Neural cell (in vitro differentiated cells): ENCODE measurements at regions not wholly inside any gene's neighbourhood (a gene's known extent, or its start where the extent isn't known, plus 50 kb on each side); places are given as distances from the start of the nearest gene placed in this dataset.

Experiments used
- H2AFZ ChIP-seq: fragments of 200-600, 300-800 bp; sonication (generic), shearing (Covaris generic); 2 replicates; pipeline ENCODE4 v1.6.0; 2014; ENCODE audit warnings: low read depth, mild to moderate bottlenecking, antibody characterized with exemption, low read length, moderate library complexity
- H3F3A ChIP-seq: fragments of 200-600 bp; shearing (Covaris generic); 2 replicates; pipeline ENCODE4 v1.6.1; 2016; ENCODE audit warnings: mild to moderate bottlenecking, moderate library complexity, mixed read lengths, antibody characterized with exemption, low read length; ENCODE audit not compliant: insufficient read depth, poor library complexity, severe bottlenecking
- H3K27ac ChIP-seq: fragments of 200-600, 300-800 bp; sonication (generic), shearing (Covaris generic); 2 replicates; pipeline ENCODE4 v1.5.1; 2014; ENCODE audit warnings: mild to moderate bottlenecking, low read length, moderate library complexity
- H3K27me3 ChIP-seq: fragments of 300-800, 200-600 bp; sonication (generic), shearing (Covaris generic); 2 replicates; pipeline ENCODE4 v1.6.0; 2014; ENCODE audit warnings: mild to moderate bottlenecking, low read depth, low read length, moderate library complexity; ENCODE audit not compliant: insufficient read depth
- H3K36me3 ChIP-seq: fragments of 300-800, 200-600 bp; sonication (generic), shearing (Covaris generic); 2 replicates; pipeline ENCODE4 v1.5.1; 2014; ENCODE audit warnings: mild to moderate bottlenecking, antibody characterized with exemption, low read length, moderate library complexity; ENCODE audit not compliant: insufficient read depth
- H3K4me2 ChIP-seq: fragments of 300-800, 200-600 bp; sonication (generic), shearing (Covaris generic); 2 replicates; pipeline ENCODE4 v1.6.0; 2014; ENCODE audit warnings: mild to moderate bottlenecking, low read length
- H3K4me3 ChIP-seq: fragments of 300-800, 200-600 bp; sonication (generic), shearing (Covaris generic); 2 replicates; pipeline ENCODE4 v1.5.1; 2014; ENCODE audit warnings: mild to moderate bottlenecking, low read length, moderate library complexity
- H3K79me2 ChIP-seq: fragments of 200-600 bp; shearing (Covaris generic); replicated peaks from 2 replicates; pipeline ENCODE4 v1.6.0; 2014; ENCODE audit warnings: mild to moderate bottlenecking, low read length, moderate library complexity; ENCODE audit not compliant: insufficient read depth
- H3K9ac ChIP-seq: fragments of 300-800, 200-600 bp; sonication (generic), shearing (Covaris generic); 2 replicates; pipeline ENCODE4 v1.6.1; 2016; ENCODE audit warnings: mild to moderate bottlenecking, low read length, mixed read lengths
- H3K9me2 ChIP-seq: fragments of 200-600 bp; shearing (Covaris generic); 2 replicates; pipeline ENCODE4 v1.6.1; 2016; ENCODE audit warnings: mild to moderate bottlenecking, low read length, mixed read lengths; ENCODE audit not compliant: insufficient read depth
- H3K9me3 ChIP-seq: fragments of 200-600, 300-800 bp; sonication (generic), shearing (Covaris generic); 2 replicates; pipeline ENCODE4 v1.6.1; 2016; ENCODE audit warnings: mild to moderate bottlenecking, mixed run types, low read length, moderate library complexity, mixed read lengths
- H4K20me1 ChIP-seq: fragments of 200-600 bp; shearing (Covaris generic); 2 replicates; pipeline ENCODE4 v1.6.1; 2016; ENCODE audit warnings: mild to moderate bottlenecking, mixed run types; ENCODE audit not compliant: insufficient read depth
- CTCF ChIP-seq: fragments of 450-650 bp; IDR thresholded peaks from 2 replicates; pipeline ENCODE4 v1.5.1; 2014; ENCODE audit warnings: antibody characterized with exemption, mild to moderate bottlenecking, moderate library complexity; ENCODE audit not compliant: poor library complexity, severe bottlenecking
- EP300 ChIP-seq: fragments of 450-650 bp; conservative IDR thresholded peaks from 2 replicates; pipeline ENCODE4 v1.6.1; 2014; ENCODE audit warnings: antibody characterized with exemption, mild to moderate bottlenecking, moderate library complexity; ENCODE audit not compliant: poor library complexity, severe bottlenecking
- EZH2 ChIP-seq: fragments of 200-600, 300-800 bp; shearing (Covaris generic), sonication (generic); IDR thresholded peaks from 2 replicates; pipeline ENCODE4 v1.6.1; 2014; ENCODE audit warnings: antibody characterized with exemption, low read length, borderline replicate concordance, mild to moderate bottlenecking; ENCODE audit not compliant: insufficient read depth, poor library complexity, severe bottlenecking
- MXI1 ChIP-seq: fragments of 450-650 bp; conservative IDR thresholded peaks from 2 replicates; pipeline ENCODE4 v1.6.1; 2014; ENCODE audit warnings: antibody characterized with exemption, mild to moderate bottlenecking; ENCODE audit not compliant: poor library complexity, severe bottlenecking
- POLR2AphosphoS5 ChIP-seq: IDR thresholded peaks from 2 replicates; pipeline ENCODE4 v1.6.1; 2012
- RAD21 ChIP-seq: fragments of 450-650 bp; conservative IDR thresholded peaks from 2 replicates; pipeline ENCODE4 v1.6.1; 2014; ENCODE audit warnings: antibody characterized with exemption, mild to moderate bottlenecking, moderate library complexity
- REST ChIP-seq: IDR thresholded peaks from 2 replicates; pipeline ENCODE4 v1.6.1; 2012; ENCODE audit warnings: borderline replicate concordance
- SMC3 ChIP-seq: fragments of 450-650 bp; conservative IDR thresholded peaks from 2 replicates; pipeline ENCODE4 v1.6.1; 2014; ENCODE audit warnings: antibody characterized with exemption, mild to moderate bottlenecking, moderate library complexity; ENCODE audit not compliant: poor library complexity
- TAF1 ChIP-seq: IDR thresholded peaks from 2 replicates; pipeline ENCODE4 v1.6.1; 2012; ENCODE audit warnings: low read depth

- H3K4me3 ChIP-seq, result no peak overlapping the region
- H3K9ac ChIP-seq, result no peak overlapping the region
- H3K9me2 ChIP-seq, result no peaks in the 10 kb centered on the region
- no peak overlapping the region for H3K4me2 ChIP-seq
- H4K20me1 ChIP-seq, result no peaks in the 10 kb centered on the region
- no peak overlapping the region for H2AFZ ChIP-seq
- H3K9me3 ChIP-seq, result no peaks in the 10 kb centered on the region
- H3F3A ChIP-seq, result no peaks in the 10 kb centered on the region
- TF ChIP-seq POLR2AphosphoS5 (no peak), REST (no peak), CTCF (no peak), EZH2 (no peak), SMC3 (no peak), MXI1 (no peak), TAF1 (no peak), RAD21 (no peak), EP300 (no peak)
- H3K79me2 ChIP-seq, result no peaks in the 10 kb centered on the region
- H3K36me3 ChIP-seq, result no peaks in the 10 kb centered on the region
- H3K27ac ChIP-seq, result no peak overlapping the region
- no peaks in the 10 kb centered on the region for H3K27me3 ChIP-seq
Observed at GRCh38 chr9:31736581-31737179, 647.8 kb upstream of the ACO1 start.

- H3K27ac ChIP-seq, result no peak overlapping the region
- no peaks in the 10 kb centered on the region for H3K27me3 ChIP-seq
- H3K4me2 ChIP-seq, result no peak overlapping the region
- H4K20me1 ChIP-seq, result no peaks in the 10 kb centered on the region
- TF ChIP-seq RAD21, result no peak
- no peaks in the 10 kb centered on the region for H3K79me2 ChIP-seq
- H3K4me3 ChIP-seq, result no peak overlapping the region
- no peak overlapping the region for H2AFZ ChIP-seq
- no peak overlapping the region for H3K9ac ChIP-seq
- no peaks in the 10 kb centered on the region for H3K9me2 ChIP-seq
- H3K36me3 ChIP-seq, result no peaks in the 10 kb centered on the region
- H3F3A ChIP-seq, result no peaks in the 10 kb centered on the region
- H3K9me3 ChIP-seq, result no peaks in the 10 kb centered on the region
Observed at GRCh38 chr9:31740705-31741104, 643.7 kb upstream of the ACO1 start.

- TF ChIP-seq POLR2AphosphoS5 (no peak), MXI1 (no peak), REST (no peak), RAD21 (no peak), EZH2 (no peak), EP300 (no peak), SMC3 (no peak), TAF1 (no peak), CTCF (no peak)
- Histone ChIP-seq H3K4me3 (no peak overlapping the region), H3K27ac (no peak overlapping the region), H3K79me2 (no peaks in the 10 kb centered on the region), H3K9me2 (no peaks in the 10 kb centered on the region), H4K20me1 (no peaks in the 10 kb centered on the region), H2AFZ (no peak overlapping the region), H3K4me2 (no peak overlapping the region), H3F3A (no peaks in the 10 kb centered on the region), H3K27me3 (no peaks in the 10 kb centered on the region), H3K36me3 (no peaks in the 10 kb centered on the region), H3K9ac (no peak overlapping the region), H3K9me3 (no peaks in the 10 kb centered on the region)
Observed at GRCh38 chr9:31744589-31744988, 639.9 kb upstream of the ACO1 start.
